HG02840 (cell line): ENCODE measurements at regions not wholly inside any gene's neighbourhood (a gene's known extent, or its start where the extent isn't known, plus 50 kb on each side); places are given as distances from the start of the nearest gene placed in this dataset.

ENCODE experiments used
- ATAC-seq: cut with Tn5 transposase; IDR thresholded peaks from one replicate; pipeline ENCODE4 v1.9.1; 2021; ENCODE audit warnings: mild to moderate bottlenecking, moderate library complexity, moderate number of reproducible peaks; ENCODE audit not compliant: unreplicated experiment, low FRiP score

- no peak for ATAC-seq
These were observed 167.8 kb downstream of the RAB28 start for GRCh38 chr4:13316354-13316753.

- no peak for ATAC-seq
These were observed 170.3 kb downstream of the RAB28 start for GRCh38 chr4:13313856-13314255.

DNA sequence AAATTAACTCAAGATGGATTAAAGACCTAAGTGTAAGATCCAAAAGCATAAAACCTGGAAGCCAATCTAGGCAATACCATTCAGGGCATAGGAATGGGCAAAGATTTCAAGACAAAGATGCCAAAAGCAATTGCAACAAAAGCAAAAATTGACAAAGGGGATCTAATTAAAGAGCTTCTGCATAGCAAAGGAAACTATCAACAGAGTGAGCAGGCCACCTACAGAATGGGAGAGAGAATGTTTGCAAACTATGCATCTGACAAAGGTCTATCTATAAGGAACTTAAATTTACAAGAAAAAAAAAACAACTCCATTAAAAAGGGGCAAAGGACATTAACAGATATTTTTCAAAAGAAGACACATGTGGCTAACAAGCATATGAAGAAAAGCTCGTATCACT is 171.9 kb downstream of the RAB28 start:
- no peak for ATAC-seq

DNA sequence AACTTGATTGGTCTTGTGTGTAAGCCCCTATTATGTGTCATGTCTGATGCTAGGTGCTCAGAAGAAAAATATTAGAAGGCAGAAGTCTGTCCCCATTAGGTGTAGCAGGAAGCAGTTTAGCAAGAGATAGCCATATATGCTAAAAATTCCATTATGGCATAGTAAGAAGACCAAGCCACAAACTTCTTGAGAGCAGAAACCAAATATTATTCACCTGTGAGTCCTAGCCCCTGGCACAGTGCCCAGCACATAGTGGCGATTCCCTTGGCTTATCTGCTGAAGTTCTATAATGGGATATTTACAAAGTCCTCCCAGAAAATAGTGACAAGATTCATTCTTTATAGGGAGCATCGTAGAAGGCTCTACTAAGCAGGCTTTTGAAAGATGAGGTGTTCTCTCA is 174.4 kb downstream of the RAB28 start:
- no peak for ATAC-seq

DNA sequence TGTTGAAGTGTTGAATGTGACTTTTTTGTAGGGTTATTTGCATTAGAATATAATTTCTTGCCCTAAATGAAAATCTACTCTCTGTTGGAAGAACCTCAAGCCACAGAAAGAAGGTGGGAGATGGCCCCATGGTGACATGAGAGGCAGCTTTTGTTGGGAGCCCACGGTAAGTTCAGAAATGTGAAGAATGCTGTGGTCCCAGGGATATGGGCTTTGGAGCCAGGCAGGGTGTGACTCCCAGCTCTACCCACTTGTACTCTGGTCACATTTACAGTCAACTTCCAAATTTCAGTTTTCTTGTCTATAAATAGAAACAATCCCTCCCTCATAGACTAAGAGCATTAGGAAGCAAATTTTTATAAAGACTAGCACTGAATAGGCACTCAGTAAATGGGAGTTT is 177.8 kb downstream of the RAB28 start:
- no peak for ATAC-seq

DNA sequence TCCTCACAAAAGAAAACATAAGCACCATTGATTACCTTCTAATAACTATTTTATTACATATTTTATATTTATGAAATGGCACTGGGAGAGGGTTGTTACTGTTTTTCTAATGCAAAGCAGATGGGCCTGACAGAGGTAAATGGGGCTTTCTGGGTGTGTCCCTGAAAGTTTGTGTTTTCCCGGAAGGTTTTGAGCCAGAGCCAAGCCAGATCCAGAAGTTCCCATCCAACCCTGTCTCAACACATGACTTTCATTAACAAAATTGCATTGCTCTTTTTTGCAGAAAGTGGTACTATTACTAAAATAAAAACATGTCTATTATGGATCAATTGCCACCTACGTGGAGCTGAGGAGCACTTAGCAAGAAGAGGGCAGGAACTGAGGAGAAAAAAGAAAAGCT is 181.3 kb downstream of the RAB28 start:
- no peak for ATAC-seq

DNA sequence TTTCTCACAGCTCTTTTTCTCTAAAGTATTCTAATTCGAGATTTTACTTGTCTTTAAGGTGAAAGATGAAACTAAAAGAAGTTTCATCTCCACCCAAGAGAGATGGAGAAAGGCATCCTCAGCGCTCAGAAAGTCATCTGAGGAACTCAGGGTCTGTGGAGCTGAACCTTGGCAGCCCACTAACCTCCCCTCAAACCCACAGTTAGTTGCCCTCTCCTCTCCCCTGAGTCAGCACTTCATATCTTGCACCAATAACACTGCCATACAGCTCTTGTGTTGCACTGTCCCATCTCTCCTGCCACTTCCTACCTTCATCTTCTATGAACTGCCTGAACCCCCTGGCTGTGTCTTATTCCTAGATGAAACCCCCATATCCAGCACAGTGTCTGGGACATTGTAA is 184.8 kb downstream of the RAB28 start:
- ATAC-seq, result no peak

DNA sequence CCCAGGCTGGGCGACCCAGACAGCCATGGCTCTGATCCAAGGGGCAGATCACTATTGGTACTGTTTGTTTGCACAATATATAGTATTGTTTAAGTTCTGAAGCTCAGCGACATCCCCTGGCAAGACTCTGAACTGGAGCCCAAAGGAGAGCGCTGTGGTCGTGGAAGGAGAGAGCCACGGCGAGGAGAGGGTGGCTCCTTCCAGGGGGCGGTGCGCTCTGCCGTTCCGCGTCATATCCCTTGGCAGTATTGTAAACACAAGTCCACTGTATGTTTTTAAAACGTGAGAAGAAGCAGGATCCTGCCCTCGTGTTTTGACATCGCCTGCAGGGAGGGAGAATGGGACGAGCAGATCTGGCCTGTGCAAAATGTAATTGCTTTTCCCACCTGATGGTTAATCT is 185.5 kb downstream of the RAB28 start:
- no peak for ATAC-seq

DNA sequence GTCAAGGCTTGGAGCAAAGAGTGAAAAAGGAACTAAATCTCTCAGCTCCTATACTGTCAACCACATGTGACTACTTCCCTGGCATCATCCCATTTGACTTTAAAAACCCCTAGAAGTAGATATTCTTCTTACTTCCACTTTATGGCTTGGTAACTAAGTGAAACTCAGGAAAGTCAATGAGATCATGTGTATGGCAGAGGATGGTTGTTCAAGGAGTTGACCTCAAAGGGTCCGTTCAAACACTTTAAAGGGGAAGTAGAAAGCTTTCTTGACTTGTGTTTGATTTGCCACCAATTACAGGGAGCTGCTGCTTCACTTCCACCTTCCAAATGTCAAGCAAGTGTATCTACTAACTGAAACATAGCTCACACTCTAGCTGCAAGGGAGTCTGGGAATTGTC is 187.2 kb downstream of the RAB28 start:
- no peak for ATAC-seq

GRCh38 chr4:13294961-13295605 is 189.1 kb downstream of the RAB28 start:
- no peak for ATAC-seq

- ATAC-seq, result no peak
These were observed 191.8 kb downstream of the RAB28 start for GRCh38 chr4:13292372-13292771.

- no peak for ATAC-seq
These were observed 194.7 kb downstream of the RAB28 start for GRCh38 chr4:13289391-13289790.

DNA sequence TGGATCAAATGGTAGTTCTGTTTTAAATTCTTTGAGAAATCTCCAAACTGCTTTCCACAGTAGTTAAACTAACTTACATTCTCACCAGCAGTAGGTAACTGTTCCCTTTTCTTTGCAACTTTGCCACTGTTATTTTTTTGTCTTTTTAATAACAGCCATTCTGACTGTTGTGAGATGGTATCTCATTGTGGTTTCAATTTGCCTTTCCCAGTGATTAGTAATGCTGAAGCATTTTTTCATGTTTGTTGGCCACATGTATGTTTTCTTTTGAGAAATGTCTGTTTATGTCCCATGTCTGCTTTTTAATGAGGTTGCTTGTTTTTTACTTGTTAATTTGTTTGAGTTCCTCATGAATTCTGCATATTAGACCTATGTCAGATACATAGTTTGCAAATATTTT is 198.8 kb downstream of the RAB28 start:
- no peak for ATAC-seq

GRCh38 chr4:13284932-13285331 is 199.2 kb downstream of the RAB28 start:
- ATAC-seq, result no peak

GRCh38 chr4:13276357-13276756 is 207.8 kb downstream of the RAB28 start:
- ATAC-seq, result no peak

GRCh38 chr4:13268703-13269102 is 215.4 kb downstream of the RAB28 start:
- no peak for ATAC-seq

- ATAC-seq, result no peak
These were observed 216.0 kb downstream of the RAB28 start for GRCh38 chr4:13268165-13268564.

- ATAC-seq, result no peak
These were observed 217.0 kb downstream of the RAB28 start for GRCh38 chr4:13267091-13267490.

- no peak for ATAC-seq
These were observed 217.5 kb downstream of the RAB28 start for GRCh38 chr4:13266687-13267086.

DNA sequence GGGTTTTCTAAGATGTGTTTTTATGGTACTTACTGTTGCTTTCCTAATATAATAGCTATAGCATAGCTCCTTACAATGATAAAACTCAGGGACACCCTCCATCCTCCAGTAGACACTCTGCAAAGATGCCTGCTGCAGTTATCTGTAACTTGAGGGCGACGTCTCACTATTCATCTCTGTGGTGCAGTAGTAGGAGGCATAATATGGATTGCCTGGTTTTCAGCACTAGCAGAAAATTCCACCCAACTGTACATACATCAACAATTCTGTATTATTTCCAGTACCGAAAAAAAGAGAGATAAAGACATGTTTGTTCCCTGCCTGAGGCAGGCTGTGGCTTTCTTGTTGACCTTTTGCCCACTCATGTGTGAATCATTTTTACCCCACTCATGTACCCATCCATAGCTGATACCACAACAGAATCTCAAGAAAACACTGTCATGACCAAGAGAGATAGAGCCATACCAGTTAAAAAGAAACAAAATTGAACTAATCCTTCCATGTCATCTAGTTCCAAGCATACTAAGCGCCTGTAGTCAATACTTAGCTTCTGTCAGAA is 220.1 kb downstream of the RAB28 start:
- no peak for ATAC-seq

DNA sequence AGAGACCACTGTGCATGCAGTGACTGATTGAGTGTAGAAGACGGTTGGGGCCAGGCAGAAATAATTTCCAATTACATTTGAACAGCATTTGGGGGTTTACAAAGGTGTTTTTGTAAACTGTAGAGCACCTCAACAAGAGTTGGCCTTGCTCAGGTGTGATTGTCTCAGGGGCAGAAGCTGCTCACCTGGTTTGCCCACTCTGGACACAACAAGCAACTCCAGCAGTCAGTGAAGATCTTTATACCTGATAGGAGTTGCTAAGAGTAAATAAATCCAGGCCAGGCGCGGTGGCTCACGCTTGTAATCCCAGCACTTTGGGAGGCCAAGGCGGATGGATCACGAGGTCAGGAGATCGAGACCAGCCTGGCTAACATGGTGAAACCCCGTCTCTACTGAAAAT is 221.3 kb downstream of the RAB28 start:
- no peak for ATAC-seq

DNA sequence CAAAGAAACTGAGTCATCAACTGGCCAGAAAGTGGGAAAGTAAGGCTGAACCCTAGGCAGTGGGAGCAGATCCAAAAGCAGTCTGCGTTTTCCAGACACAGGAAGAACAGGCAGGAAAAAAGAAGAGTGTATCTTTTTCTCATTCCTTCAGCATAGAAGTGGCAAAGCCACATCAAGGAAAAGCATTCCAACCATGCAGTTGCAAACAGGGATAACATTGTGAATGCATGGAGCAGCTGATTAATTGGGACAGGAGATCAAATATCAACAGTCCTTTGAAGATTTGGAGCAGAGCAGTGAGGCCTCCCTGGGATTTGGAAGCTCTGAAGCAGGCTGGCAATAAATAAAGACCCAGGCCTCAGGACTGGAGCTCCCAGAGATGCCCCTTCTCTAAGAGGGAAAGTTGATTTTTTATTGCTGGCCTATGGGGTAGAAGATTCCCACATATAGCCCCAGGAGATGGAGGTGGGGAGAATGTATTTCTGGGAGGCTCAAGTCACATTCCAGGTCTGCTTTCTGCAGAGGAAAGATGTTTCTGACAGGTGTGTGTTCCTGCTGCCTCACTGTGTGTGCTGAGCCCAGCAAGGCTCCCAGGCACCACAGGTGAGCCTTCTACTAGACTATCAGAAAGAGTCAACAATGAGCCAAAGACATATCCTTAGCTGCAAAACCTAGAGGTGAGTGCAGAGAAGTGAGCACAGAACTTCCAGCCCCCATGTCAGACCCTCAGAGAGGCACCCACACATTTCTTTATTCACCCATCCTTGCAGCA is 222.5 kb downstream of the RAB28 start:
- no peak for ATAC-seq
